H1 (cell line): ENCODE measurements at regions not wholly inside any gene's neighbourhood (a gene's known extent, or its start where the extent isn't known, plus 50 kb on each side); places are given as distances from the start of the nearest gene placed in this dataset.

Experiments used
- CTCF ChIA-PET: fragments of 300-600 bp; sonication (Branson Sonifier 250); formaldehyde crosslinking; loops from one replicate; lab custom pipeline; 2021; ENCODE audit not compliant: partially characterized antibody; lab: Charles Lee
- POLR2A ChIA-PET: fragments of 300-600 bp; sonication (Branson Sonifier 250); formaldehyde crosslinking; loops from one replicate; lab custom pipeline; 2021; ENCODE audit warnings: inconsistent platforms; ENCODE audit not compliant: partially characterized antibody; lab: Charles Lee
- DNase-seq, 2 experiments: peaks; one replicate each; pipeline versions ENCODE4 v3.0.0 to v3.0.0-alpha.2; 2010 to 2022; ENCODE audit warnings: low spot score in 2 of 2, low read depth in 1 of 2, mixed read lengths in 1 of 2
- FAIRE-seq: peaks from 2 replicates; lab custom pipeline; 2011; peaks lifted over from hg19 to GRCh38; lab: Jason Lieb, UNC
- H2AFZ ChIP-seq: 2 replicates; pipeline ENCODE4 v1.8.1; 2012; ENCODE audit warnings: low read length, inconsistent platforms
- H2AK5ac ChIP-seq: 2 replicates; pipeline ENCODE4 v1.6.1; 2013; ENCODE audit warnings: low read depth, low read length
- H2BK120ac ChIP-seq: replicated peaks from 2 replicates; pipeline ENCODE3; 2013; ENCODE audit warnings: low read depth, low read length, inconsistent platforms
- H2BK12ac ChIP-seq: 2 replicates; pipeline ENCODE4 v1.6.1; 2013; ENCODE audit warnings: low read depth, low read length
- H2BK15ac ChIP-seq: 2 replicates; pipeline ENCODE4 v1.6.1; 2013; ENCODE audit warnings: low read length
- H2BK20ac ChIP-seq: 2 replicates; pipeline ENCODE4 v1.6.1; 2013; ENCODE audit warnings: low read length
- H2BK5ac ChIP-seq: 2 replicates; pipeline ENCODE4 v1.6.1; 2013; ENCODE audit warnings: low read depth, low read length
- H3K14ac ChIP-seq: 2 replicates; pipeline ENCODE4 v1.6.1; 2013; ENCODE audit warnings: inconsistent platforms; ENCODE audit not compliant: insufficient read length
- H3K18ac ChIP-seq: 2 replicates; pipeline ENCODE4 v1.6.1; 2013; ENCODE audit warnings: low read length; ENCODE audit errors: extremely low read depth
- H3K23ac ChIP-seq: 2 replicates; pipeline ENCODE4 v1.6.1; 2013; ENCODE audit warnings: inconsistent platforms; ENCODE audit not compliant: insufficient read length
- H3K23me2 ChIP-seq: 2 replicates; pipeline ENCODE4 v1.6.1; 2013; ENCODE audit warnings: low read depth, low read length
- H3K27ac ChIP-seq: 2 replicates; pipeline ENCODE4 v1.6.1; 2011; ENCODE audit warnings: low read depth, low read length, inconsistent platforms
- H3K27me3 ChIP-seq, 4 experiments: replicated peaks in 1 of 4; 1 replicate in 1 of 4; 2 replicates in 3 of 4; pipeline versions ENCODE4 v1.6.1 to v1.8.1; 2011 to 2013; ENCODE audit warnings: low read length in 3 of 4, mild to moderate bottlenecking in 3 of 4, inconsistent platforms in 2 of 4, mixed read lengths in 2 of 4, moderate library complexity in 1 of 4; ENCODE audit not compliant: control insufficient read depth in 3 of 4, insufficient read depth in 3 of 4; ENCODE audit errors: extremely low read depth in 1 of 4
- H3K36me3 ChIP-seq, 4 experiments: 2 replicates each; pipeline versions ENCODE4 v1.6.1 to v1.8.1; 2011 to 2013; ENCODE audit warnings: mild to moderate bottlenecking in 4 of 4, low read length in 3 of 4, moderate library complexity in 2 of 4, control low read depth in 1 of 4, inconsistent platforms in 1 of 4; ENCODE audit not compliant: insufficient read depth in 4 of 4, control insufficient read depth in 2 of 4
- H3K4ac ChIP-seq: replicated peaks from 2 replicates; pipeline ENCODE3; 2013; ENCODE audit warnings: low read length, low read depth, mixed read lengths, inconsistent platforms; ENCODE audit not compliant: insufficient read length
- H3K4me1 ChIP-seq, 4 experiments: replicated peaks in 1 of 4; 1 replicate in 1 of 4; 2 replicates in 3 of 4; pipeline versions ENCODE4 v1.6.1 to v1.8.1; 2011 to 2013; ENCODE audit warnings: low read length in 3 of 4, inconsistent platforms in 2 of 4, mixed read lengths in 1 of 4; ENCODE audit not compliant: insufficient read depth in 4 of 4, control insufficient read depth in 3 of 4
- H3K4me2 ChIP-seq, 2 experiments: 2 replicates each; pipeline versions ENCODE4 v1.6.1 to v1.8.1; 2011 to 2013; ENCODE audit warnings: low read depth in 2 of 2, low read length in 2 of 2, control low read depth in 1 of 2, inconsistent platforms in 1 of 2, mild to moderate bottlenecking in 1 of 2; ENCODE audit not compliant: insufficient read depth in 1 of 2
- H3K4me3 ChIP-seq, 4 experiments: fragments of 200-600, 300-600 bp in 1 of 4; sonication (generic), shearing (Covaris generic), sonication (Bioruptor Twin) in 1 of 4; 2 replicates each; pipeline versions ENCODE4 v1.5.1 to v1.8.1; 2011 to 2016; ENCODE audit warnings: low read length in 4 of 4, low read depth in 3 of 4, control low read depth in 2 of 4, inconsistent platforms in 2 of 4, mild to moderate bottlenecking in 2 of 4, mixed read lengths in 1 of 4, moderate library complexity in 1 of 4; ENCODE audit not compliant: insufficient read depth in 2 of 4; ENCODE audit errors: extremely low read depth in 1 of 4
- H3K56ac ChIP-seq: replicated peaks from 2 replicates; pipeline ENCODE3; 2013; ENCODE audit warnings: low read depth, mild to moderate bottlenecking, mixed read lengths, low read length, inconsistent platforms; ENCODE audit not compliant: insufficient read length
- H3K79me1 ChIP-seq: 2 replicates; pipeline ENCODE4 v1.6.1; 2013; ENCODE audit warnings: low read depth, low read length, control low read depth
- H3K79me2 ChIP-seq, 2 experiments: 2 replicates each; pipeline versions ENCODE4 v1.6.1 to v1.8.1; 2012 to 2013; ENCODE audit warnings: low read length in 2 of 2, mild to moderate bottlenecking in 2 of 2, inconsistent platforms in 1 of 2; ENCODE audit not compliant: insufficient read depth in 2 of 2, control insufficient read depth in 1 of 2
- H3K9ac ChIP-seq, 4 experiments: replicated peaks in 1 of 4; 1 replicate in 1 of 4; 2 replicates in 3 of 4; pipeline versions ENCODE4 v1.6.1 to v1.8.1; 2011 to 2013; ENCODE audit warnings: low read depth in 3 of 4, low read length in 3 of 4, control low read depth in 2 of 4, mild to moderate bottlenecking in 2 of 4, moderate library complexity in 2 of 4, inconsistent platforms in 1 of 4; ENCODE audit errors: extremely low read depth in 1 of 4
- H3K9me3 ChIP-seq, 2 experiments: 2 replicates each; pipeline versions ENCODE4 v1.6.1 to v1.8.1; 2012 to 2013; ENCODE audit warnings: mild to moderate bottlenecking in 2 of 2, moderate library complexity in 2 of 2, control low read depth in 1 of 2, inconsistent platforms in 1 of 2, low read depth in 1 of 2, low read length in 1 of 2, mixed read lengths in 1 of 2; ENCODE audit not compliant: insufficient read depth in 2 of 2
- H4K20me1 ChIP-seq, 2 experiments: replicated peaks in 1 of 2; 2 replicates each; pipeline versions ENCODE3 to v1.8.1; 2011 to 2013; ENCODE audit warnings: inconsistent platforms in 2 of 2, low read length in 2 of 2, mild to moderate bottlenecking in 1 of 2; ENCODE audit not compliant: insufficient read depth in 2 of 2, control insufficient read depth in 1 of 2
- H4K5ac ChIP-seq: 2 replicates; pipeline ENCODE4 v1.6.1; 2013; ENCODE audit warnings: low read length, low read depth, mixed read lengths, inconsistent platforms; ENCODE audit not compliant: insufficient read length
- H4K8ac ChIP-seq: 2 replicates; pipeline ENCODE4 v1.8.0; 2013; ENCODE audit warnings: mild to moderate bottlenecking, moderate library complexity, low read length, inconsistent platforms; ENCODE audit not compliant: insufficient read depth; ENCODE audit errors: extremely low read depth
- H4K91ac ChIP-seq: replicated peaks from 2 replicates; pipeline ENCODE3; 2013; ENCODE audit warnings: low read length, mixed read lengths, inconsistent platforms; ENCODE audit not compliant: insufficient read length
- HDAC2 ChIP-seq, 2 experiments: fragments of 300-600 bp in 1 of 2; sonication (generic) in 1 of 2; IDR thresholded peaks; 2 replicates each; pipeline ENCODE4 v1.6.1; 2011 to 2012; ENCODE audit warnings: low read depth in 2 of 2, low read length in 2 of 2, mild to moderate bottlenecking in 2 of 2, moderate library complexity in 2 of 2, borderline replicate concordance in 1 of 2, inconsistent platforms in 1 of 2
- RAD21 ChIP-seq, 2 experiments: IDR thresholded peaks in 1 of 2; conservative IDR thresholded peaks in 1 of 2; 2 replicates each; pipeline ENCODE4 v1.6.1; 2011; ENCODE audit warnings: low read depth in 2 of 2, low read length in 2 of 2, improper control_type of control experiment in 1 of 2, inconsistent platforms in 1 of 2, mild to moderate bottlenecking in 1 of 2, moderate library complexity in 1 of 2
- TAF1 ChIP-seq: IDR thresholded peaks from 2 replicates; pipeline ENCODE4 v1.6.1; 2011; ENCODE audit warnings: mild to moderate bottlenecking, low read depth, low read length
- WGBS, 2 experiments: shearing (Covaris generic) in 1 of 2; methylation state at CpG; one replicate each; pipeline versions ENCODE4 v1.1.6 to v1.1.7; 2013 to 2015; ENCODE audit warnings: low lambda C conversion rate in 2 of 2, mixed read lengths in 2 of 2, inconsistent platforms in 1 of 2, low coverage in 1 of 2, missing lambda C conversion rate in 1 of 2; ENCODE audit not compliant: insufficient replicate concordance in 2 of 2, insufficient coverage in 1 of 2, insufficient read length in 1 of 2; ENCODE audit errors: extremely low coverage in 1 of 2, missing lambda C conversion rate in 1 of 2; 5-methylcytosine and 5-hydroxymethylcytosine counted together

DNA sequence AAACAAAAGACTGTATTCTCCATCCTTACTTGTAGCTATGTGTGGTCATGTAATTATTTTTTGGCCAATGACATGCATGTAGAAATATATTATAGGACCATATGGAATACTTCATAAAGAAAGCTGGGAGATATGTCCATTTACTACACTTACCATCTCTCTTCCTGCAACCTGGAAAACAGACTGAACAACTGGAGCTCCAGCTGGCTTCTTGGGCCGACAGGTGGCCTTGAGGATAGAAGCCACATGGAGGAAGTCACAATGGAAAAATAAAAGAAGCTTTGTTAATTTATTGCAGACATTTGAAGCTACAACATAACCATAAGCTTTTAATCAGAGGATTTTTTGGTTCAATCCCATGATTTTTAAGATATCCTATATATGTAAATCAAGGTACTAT is 167.9 kb upstream of the CBLB start:
- 82% methylated on average over 1 of the region's 1 CpG; no CpG with 5 or more reads in 1 of the 2 experiments for WGBS, 2 experiments
- Histone ChIP-seq H3K4me2 (no peak overlapping the region), H3K36me3 (no peaks in the 10 kb centered on the region), H3K79me1 (no peaks in the 10 kb centered on the region), H4K20me1 (no peaks in the 10 kb centered on the region), H3K14ac (no peak overlapping the region), H3K79me2 (no peaks in the 10 kb centered on the region), H4K91ac (no peak overlapping the region), H3K4ac (no peak overlapping the region), H3K4me3 (no peak overlapping the region), H3K18ac (no peak overlapping the region), H3K23me2 (no peaks in the 10 kb centered on the region), H2BK5ac (no peak overlapping the region), H4K8ac (no peak overlapping the region), H3K23ac (no peak overlapping the region), H3K9me3 (no peaks in the 10 kb centered on the region), H2BK15ac (no peak overlapping the region), H3K27me3 (no peaks in the 10 kb centered on the region), H2BK12ac (no peak overlapping the region), H2BK20ac (no peak overlapping the region), H3K56ac (no peak overlapping the region), H2AK5ac (no peak overlapping the region), H3K27ac (no peak overlapping the region), H4K5ac (no peak overlapping the region), H3K9ac (no peak overlapping the region), H2AFZ (no peak overlapping the region), H2BK120ac (no peak overlapping the region), H3K4me1 (no peaks in the 10 kb centered on the region)
- CTCF ChIA-PET: interaction anchor here (0.9 kb wide), 1 partner anchor 15 kb away, joined by 3 read pairs; no protein-coding TSS in a partner anchor
- POLR2A ChIA-PET: no interaction called here
- FAIRE-seq (no peak), DNase-seq (no peak)
- TF ChIP-seq RAD21 (IDR thresholded peaks at IDR 0.05 in 1 of 2, conservative IDR thresholded peaks at IDR 0.05 in 1 of 2; ENCODE audit: low read depth in 2 of 2, low read length in 2 of 2) (no peak), HDAC2 (IDR thresholded peaks at IDR 0.05; ENCODE audit: borderline replicate concordance in 1 of 2, low read depth in 2 of 2, low read length in 2 of 2) (no peak), TAF1 (no peak)
